GM18858 (cell line): ENCODE measurements at regions not wholly inside any gene's neighbourhood (a gene's known extent, or its start where the extent isn't known, plus 50 kb on each side); places are given as distances from the start of the nearest gene placed in this dataset.
A peak's percentile ranks its signal among the peaks of the same experiment; 100 is the strongest.

Source experiments
- ATAC-seq: cut with Tn5 transposase; IDR thresholded peaks from one replicate; pipeline ENCODE4 v1.9.1; 2021; ENCODE audit not compliant: unreplicated experiment

DNA sequence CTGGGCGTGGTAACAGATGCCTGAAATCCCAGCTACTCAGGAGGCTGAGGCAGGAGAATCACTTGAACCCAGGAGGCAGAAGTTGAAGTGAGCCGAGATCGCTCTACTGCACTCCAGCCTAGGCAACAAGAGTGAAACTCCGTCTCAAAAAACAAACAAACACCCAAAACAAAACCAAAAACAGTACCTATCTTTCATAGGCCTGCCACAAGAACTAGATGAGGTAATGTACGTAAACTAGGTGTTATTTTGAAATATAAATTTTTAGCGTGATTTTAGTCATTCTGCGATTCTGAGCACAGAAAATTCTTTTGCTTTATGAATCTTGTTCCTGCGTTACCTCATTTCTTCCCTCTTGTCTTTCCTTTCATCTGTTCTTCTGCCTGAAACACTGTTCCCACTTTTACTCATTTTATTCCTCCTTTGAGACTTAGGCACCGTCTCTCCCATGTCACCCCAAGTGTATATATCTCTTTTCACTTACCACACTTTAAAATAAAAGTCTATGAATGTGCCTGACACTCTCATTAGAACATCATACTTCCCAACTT lies 238.2 kb upstream of the HTR2A start:
- ATAC-seq = peak; percentile 51

DNA sequence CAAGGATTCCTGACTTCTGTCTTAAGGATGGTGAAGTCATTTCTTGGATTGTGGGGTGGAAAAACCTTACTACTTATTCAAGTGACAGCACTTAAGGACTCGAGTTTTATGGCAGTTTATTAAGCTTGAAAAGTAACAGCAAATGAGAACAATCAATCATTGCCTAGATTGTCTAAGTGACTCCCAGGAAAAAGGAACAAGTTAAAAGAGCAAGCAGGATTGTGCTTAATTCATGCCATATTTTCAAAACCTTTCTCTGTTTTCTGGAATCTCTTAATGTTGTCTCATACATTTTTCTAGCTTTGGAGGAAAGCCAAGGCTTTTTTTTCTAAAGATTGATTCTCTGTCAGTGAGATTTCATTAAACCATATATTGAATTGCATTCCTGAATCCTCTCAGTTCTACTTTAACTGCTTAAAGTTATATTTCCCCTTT lies 236.2 kb upstream of the HTR2A start:
- no peak for ATAC-seq

DNA sequence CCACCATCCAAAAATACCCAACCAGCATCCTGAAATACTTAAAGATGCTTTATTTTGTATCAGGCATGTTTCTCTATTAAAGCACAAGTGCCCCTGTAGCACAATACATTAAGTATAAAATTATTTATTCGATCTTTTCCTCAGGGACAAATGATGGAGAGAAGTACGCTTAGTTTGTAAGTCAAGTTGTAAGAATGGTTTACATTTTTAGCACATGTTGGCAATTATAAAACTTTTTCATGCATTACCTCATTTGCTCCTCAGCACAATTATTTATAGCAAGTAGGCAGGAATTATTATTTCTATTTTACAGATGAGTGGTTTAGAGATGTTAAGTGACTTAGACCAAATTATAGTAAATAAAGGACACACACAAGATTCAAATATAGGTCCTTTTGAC lies 232.6 kb upstream of the HTR2A start:
- no peak for ATAC-seq

DNA sequence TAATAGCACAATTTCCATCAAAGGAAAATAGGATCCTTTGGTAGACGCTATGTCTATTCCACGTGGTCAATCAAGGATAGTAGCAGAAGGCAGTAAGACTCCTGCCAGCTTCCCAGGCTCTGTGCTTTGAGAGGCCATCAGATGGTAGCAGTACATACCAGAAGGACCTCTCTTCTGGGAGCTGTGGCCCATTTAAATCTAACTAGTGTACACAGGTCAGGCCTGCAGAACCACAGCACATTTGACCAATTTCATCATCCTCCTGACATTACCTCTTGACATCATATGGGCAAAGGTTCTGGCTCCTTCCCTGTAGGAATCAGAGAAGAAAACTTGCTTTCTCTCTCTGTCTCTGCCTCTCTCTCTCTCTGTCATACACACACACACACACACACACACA lies 229.6 kb upstream of the HTR2A start:
- no peak for ATAC-seq

GRCh38 chr13:47121092-47121763 lies 224.4 kb upstream of the HTR2A start:
- ATAC-seq = no peak

- no peak for ATAC-seq
Observed at GRCh38 chr13:47120282-47120681, 223.4 kb upstream of the HTR2A start.

- ATAC-seq = no peak
Observed at GRCh38 chr13:47119575-47120235, 222.9 kb upstream of the HTR2A start.

DNA sequence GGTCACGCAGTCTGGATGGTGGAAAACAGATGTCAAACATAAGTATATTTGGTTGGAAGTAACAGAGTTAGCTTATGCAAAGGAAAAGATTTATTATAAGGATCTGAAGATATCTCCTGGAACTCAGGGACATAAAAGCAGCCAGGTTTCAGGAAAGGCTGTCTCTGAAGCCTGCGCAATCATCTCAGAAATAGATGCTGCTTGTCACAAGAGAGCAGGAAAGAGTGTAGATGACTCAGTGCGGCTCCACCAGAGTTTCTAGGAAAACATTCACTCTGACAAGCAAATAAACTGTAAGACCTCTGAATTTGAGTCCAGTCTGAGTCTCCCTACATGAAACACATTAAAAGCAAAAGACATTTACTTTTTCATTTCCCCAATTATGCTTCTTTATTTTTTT lies 220.4 kb upstream of the HTR2A start:
- ATAC-seq = no peak

DNA sequence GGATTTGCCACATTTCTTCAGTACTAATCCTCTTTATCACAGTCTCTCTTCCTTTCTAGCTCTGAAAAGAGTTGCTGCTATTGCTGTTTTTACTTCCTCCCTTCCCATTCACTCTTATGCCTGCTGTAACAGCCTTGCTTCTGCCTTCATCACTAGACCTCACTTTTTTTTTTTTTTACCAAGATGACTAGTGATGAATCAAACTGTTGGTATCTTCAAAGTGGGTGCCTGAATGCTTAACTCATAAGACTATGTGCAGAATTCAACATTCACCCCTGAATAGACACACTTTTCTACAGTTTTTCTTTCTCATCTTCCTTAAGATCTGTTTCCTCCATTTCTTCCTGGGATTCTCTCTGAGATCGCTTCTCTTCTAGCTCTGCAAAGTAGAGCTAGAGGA lies 217.2 kb upstream of the HTR2A start:
- no peak for ATAC-seq

GRCh38 chr13:47112903-47113299 lies 216.0 kb upstream of the HTR2A start:
- ATAC-seq = no peak

GRCh38 chr13:47112205-47112902 lies 215.5 kb upstream of the HTR2A start:
- ATAC-seq = no peak

DNA sequence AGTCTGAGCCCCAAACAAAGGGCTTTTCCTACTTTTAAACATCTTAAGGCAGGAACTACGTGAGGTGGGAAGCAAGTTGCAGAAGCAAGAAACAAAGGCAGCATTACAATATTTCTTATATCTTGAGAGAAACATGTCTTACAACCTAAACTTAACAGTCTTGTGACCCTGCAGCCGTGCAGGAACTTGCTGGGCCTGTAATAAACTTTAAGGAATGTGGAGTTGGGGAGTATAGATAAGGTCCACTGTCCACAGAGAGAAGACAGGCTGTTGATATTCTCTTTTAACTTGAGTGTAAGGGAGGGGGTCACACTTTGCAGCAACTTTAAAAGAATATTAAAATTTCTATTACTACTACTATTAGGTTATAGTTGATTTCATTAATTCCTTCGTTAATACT lies 214.6 kb upstream of the HTR2A start:
- no peak for ATAC-seq

- no peak for ATAC-seq
Observed at GRCh38 chr13:47110833-47111240, 214.0 kb upstream of the HTR2A start.

DNA sequence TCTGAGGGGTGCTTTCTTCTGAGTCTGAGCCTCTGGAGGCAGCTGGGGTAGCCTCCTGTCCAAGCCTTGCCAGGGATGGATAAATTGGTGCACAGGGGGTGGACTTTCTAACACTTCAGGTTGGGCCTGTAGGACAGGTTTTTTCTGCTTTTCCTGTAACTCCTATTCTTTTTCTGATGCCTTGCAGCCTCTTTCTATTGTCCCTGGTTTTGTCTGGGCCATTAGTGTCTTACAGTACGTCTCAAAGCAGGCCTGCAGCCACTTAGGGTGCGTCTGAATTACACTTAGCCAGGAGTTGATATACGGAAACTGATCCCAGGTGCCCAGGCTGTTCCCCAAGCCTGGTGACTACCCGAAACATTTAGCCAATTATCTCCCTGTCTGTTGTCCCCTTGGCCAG lies 213.3 kb upstream of the HTR2A start:
- ATAC-seq = no peak

- peak; percentile 66 for ATAC-seq
Observed at GRCh38 chr13:47109028-47109427, 212.2 kb upstream of the HTR2A start.

DNA sequence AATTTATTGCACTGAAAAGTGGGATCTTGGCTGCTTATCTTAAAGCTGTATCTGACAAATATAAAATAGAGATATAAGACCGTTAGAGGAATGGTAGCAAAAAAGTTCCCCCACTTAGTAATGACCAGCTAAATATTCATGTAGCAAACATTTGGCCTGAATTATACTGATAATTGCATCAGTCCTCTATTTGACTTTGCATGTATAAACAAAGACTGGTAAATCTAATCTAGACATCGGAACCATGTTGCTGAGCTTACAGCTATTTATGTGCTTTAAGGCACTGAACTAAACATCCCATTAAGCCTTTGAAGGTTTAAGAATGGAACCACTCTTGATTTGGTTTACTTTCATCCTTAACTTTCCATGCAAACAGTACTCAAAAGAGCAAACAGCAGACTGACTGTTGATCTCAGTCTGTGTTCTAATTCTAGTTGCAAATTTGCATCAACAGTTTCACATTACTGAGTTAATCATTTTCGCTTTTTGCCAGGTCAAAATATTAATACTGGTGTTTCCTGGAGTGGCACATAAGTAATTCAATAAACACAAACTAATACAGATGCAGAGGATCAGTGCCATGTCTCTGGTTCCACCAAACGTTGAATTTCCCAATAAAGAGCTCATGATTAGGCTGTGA lies 203.5 kb upstream of the HTR2A start:
- peak; percentile 88 for ATAC-seq

DNA sequence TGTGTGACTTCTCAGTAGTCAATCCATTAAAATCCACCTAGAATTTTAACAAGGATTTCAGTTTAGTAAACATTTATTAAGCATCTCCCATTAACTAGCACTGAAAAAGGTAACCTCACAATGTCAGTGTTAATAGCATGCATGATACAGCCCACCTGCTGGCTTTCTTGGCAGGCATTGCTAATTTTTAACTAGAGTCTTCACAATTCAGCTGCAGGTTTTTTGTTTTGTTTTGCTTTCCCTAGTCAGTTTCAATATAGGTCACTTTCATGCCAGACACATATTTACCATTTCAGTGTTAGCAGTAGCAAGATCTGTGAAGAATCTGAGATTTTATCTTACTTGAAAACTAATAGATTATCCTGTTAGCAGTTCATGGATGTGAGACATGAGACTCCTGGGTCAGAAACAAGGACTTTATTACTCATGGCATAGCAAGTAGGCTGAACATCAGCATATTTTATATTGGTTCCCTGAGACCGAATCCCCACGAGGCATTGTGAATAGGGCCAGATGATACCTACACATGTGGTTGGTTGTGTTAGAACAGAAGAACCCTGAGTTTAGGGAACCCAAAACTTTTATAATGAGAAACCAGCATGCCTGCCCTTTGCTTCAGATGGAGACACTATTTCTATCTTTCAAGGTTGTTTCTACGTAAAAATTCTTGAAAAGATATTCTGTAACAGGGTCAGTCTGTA lies 198.0 kb upstream of the HTR2A start:
- peak; percentile 89 for ATAC-seq

GRCh38 chr13:47092202-47092601 lies 195.3 kb upstream of the HTR2A start:
- ATAC-seq = no peak

DNA sequence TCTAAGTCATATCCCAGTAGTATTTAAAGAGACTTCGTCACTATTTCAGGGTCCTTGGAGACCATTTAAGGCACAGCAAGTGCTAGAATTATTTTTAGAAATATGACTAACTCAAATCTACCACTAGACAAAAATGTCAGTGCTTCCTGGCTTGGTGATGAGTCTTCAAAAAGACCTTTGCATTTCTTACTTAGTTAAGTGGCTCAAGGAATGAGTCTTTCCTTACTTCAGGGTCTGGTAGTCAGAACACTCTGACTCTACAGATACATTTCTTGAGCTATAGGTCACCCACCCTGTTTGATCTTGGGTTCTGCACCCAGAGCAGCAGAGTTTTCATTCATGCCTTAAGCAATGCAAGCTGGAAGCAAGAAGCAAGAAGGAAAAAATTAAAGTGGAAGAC lies 191.0 kb upstream of the HTR2A start:
- no peak for ATAC-seq

DNA sequence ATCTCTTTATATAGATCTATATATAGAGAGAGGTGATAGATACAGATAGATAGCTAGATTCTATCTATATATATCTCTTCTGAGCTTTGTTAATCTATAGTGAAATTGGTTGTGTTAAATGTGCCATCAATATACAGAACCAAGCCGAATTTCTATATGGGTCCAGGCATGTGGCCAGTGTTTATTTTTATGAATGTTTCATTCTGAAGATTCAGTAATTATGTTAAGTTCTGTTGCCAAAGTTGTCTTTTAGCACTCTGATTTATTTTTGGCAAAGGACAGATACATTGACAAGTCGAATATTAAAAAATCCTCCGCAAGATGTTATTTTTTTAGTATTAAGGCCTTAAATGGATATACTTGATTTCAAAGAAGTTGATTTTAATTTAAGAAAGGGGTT lies 190.4 kb upstream of the HTR2A start:
- no peak for ATAC-seq

DNA sequence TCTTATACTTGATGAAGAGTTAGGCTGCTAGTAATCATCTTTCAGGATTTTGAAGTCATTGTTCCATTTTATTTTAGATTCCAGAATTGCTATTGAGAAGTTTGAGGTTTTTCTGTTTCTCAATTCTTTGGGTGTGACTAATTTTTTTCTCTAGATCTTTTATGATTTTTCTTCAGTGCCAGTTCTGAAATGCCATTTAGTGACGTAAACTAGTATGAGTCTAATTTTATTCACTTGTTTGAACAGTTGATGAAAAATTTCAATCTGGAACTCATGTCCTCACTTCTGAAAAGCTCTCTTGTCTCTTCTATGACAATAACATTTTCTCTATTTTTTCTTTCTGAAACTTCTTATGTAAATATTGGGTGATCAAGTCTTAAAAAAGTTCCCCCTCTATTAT lies 188.5 kb upstream of the HTR2A start:
- no peak for ATAC-seq
